WTC11 (cell line): ENCODE measurements at regions not wholly inside any gene's neighbourhood (a gene's known extent, or its start where the extent isn't known, plus 50 kb on each side); places are given as distances from the start of the nearest gene placed in this dataset.

ENCODE experiments used
- ATF2 ChIP-seq: sonication (generic); formaldehyde crosslinking; IDR thresholded peaks from 2 replicates; pipeline ENCODE4 v1.8.1; 2022; ENCODE audit warnings: low read depth, missing genetic modification reagents, borderline replicate concordance
- CTCF ChIP-seq: fragments of 200-600 bp; IDR thresholded peaks from 2 replicates; pipeline ENCODE4 v1.8.0; 2022; ENCODE audit warnings: antibody characterized with exemption
- E2F4 ChIP-seq: sonication (generic); formaldehyde crosslinking; IDR thresholded peaks from 2 replicates; pipeline ENCODE4 v1.8.1; 2022; ENCODE audit warnings: low read depth, mild to moderate bottlenecking, moderate library complexity, missing genetic modification reagents, borderline replicate concordance
- IRF2 ChIP-seq: sonication (generic); formaldehyde crosslinking; IDR thresholded peaks from 2 replicates; pipeline ENCODE4 v1.8.0; 2022; ENCODE audit warnings: low read depth, missing genetic modification reagents, borderline replicate concordance
- MYBL2 ChIP-seq: sonication (generic); formaldehyde crosslinking; IDR thresholded peaks from 2 replicates; pipeline ENCODE4 v1.8.1; 2023; ENCODE audit warnings: mild to moderate bottlenecking, moderate library complexity, missing genetic modification reagents
- NFE2L1 ChIP-seq: sonication (generic); formaldehyde crosslinking; IDR thresholded peaks from 2 replicates; pipeline ENCODE4 v1.8.1; 2023; ENCODE audit warnings: missing genetic modification reagents
- PREB ChIP-seq: sonication (generic); formaldehyde crosslinking; IDR thresholded peaks from 2 replicates; pipeline ENCODE4 v1.8.1; 2022; ENCODE audit warnings: mild to moderate bottlenecking, missing genetic modification reagents, moderate library complexity, borderline replicate concordance
- ZNF416 ChIP-seq: fragments of 250-450 bp; sonication (Bioruptor Pico); IDR thresholded peaks from 2 replicates; pipeline ENCODE4 v1.9.0; 2021; ENCODE audit warnings: mild to moderate bottlenecking, inconsistent platforms

GRCh38 chr2:886072-887022 lies 64.3 kb upstream of the SNTG2 start:
- no peak for TF ChIP-seq MYBL2 (CRISPR knock-in tag)
- no peak for TF ChIP-seq CTCF
- no peak for TF ChIP-seq NFE2L1
- no peak for TF ChIP-seq PREB (CRISPR knock-in tag)
- no peak for TF ChIP-seq ATF2 (CRISPR knock-in tag)
- no peak for TF ChIP-seq E2F4 (CRISPR knock-in tag)
- no peak for TF ChIP-seq ZNF416
- TF ChIP-seq IRF2 (CRISPR knock-in tag): no peak
